Aorta (tissue), 5 donors: ENCODE measurements at regions not wholly inside any gene's neighbourhood (a gene's known extent, or its start where the extent isn't known, plus 50 kb on each side); places are given as distances from the start of the nearest gene placed in this dataset.

ENCODE experiments used
- ATAC-seq: fragments of 200-7000 bp; cut with Tn5 transposase; one replicate; pipeline ENCODE4 v1.9.1; 2022; ENCODE audit warnings: moderate library complexity; ENCODE audit not compliant: low FRiP score
- DNase-seq, 2 donors: peaks; one replicate each; pipeline ENCODE4 v3.0.0-alpha.2; 2020
- H3K27ac ChIP-seq, 2 donors: one replicate each; pipeline ENCODE4 v1.5.1; 2013; ENCODE audit warnings: low read length in 2 of 2, mild to moderate bottlenecking in 2 of 2, moderate library complexity in 2 of 2, control low read depth in 1 of 2, inconsistent platforms in 1 of 2, low read depth in 1 of 2
- H3K27me3 ChIP-seq, 2 donors: one replicate each; pipeline ENCODE4 v1.6.1; 2013; ENCODE audit warnings: control low read depth in 1 of 2, low read length in 1 of 2, mild to moderate bottlenecking in 1 of 2, moderate library complexity in 1 of 2; ENCODE audit not compliant: insufficient read depth in 2 of 2, control insufficient read depth in 1 of 2
- H3K36me3 ChIP-seq, 2 donors: one replicate each; pipeline ENCODE4 v1.6.1; 2013; ENCODE audit warnings: control low read depth in 1 of 2, low read length in 1 of 2, mild to moderate bottlenecking in 1 of 2; ENCODE audit not compliant: insufficient read depth in 2 of 2, control insufficient read depth in 1 of 2
- H3K4me1 ChIP-seq, 2 donors: one replicate each; pipeline ENCODE4 v1.6.1; 2013; ENCODE audit warnings: low read length in 2 of 2, control low read depth in 1 of 2, mild to moderate bottlenecking in 1 of 2, moderate library complexity in 1 of 2; ENCODE audit not compliant: insufficient read depth in 2 of 2, control insufficient read depth in 1 of 2
- H3K4me3 ChIP-seq, 2 donors: one replicate each; pipeline ENCODE4 v1.5.1; 2013; ENCODE audit warnings: low read length in 2 of 2, control low read depth in 1 of 2, mild to moderate bottlenecking in 1 of 2
- H3K9me3 ChIP-seq: one replicate; pipeline ENCODE4 v1.6.1; 2013; ENCODE audit warnings: mild to moderate bottlenecking, low read length; ENCODE audit not compliant: control insufficient read depth
- WGBS, 2 donors: extraction: QIAGEN DNeasy Blood & Tissue Kit; methylation state at CpG; one replicate each; pipeline ENCODE4 v1.1.7; 2013; 5-methylcytosine and 5-hydroxymethylcytosine counted together
- intact Hi-C, 2 donors: fragments of 100-400 bp; cut with DNase I; formaldehyde crosslinking; loops; one replicate each; pipeline versions ENCODE4 v1.14.2 to v1.15.0; 2022
- donor health status: healthy with polysubstance abuse.
- donor health status: Bipolar disorder and iron deficiency.
- donor health status: DM: no; HTN: no; CAD: no.
- donor health status: DM: no; HTN: no; CAD: no.
- donor health status: DM: yes; HTN: yes; CAD: no.

- ATAC-seq (no peak), DNase-seq (no peak)
- H3K36me3 ChIP-seq = no peaks in the 10 kb centered on the region
- no peak overlapping the region for H3K27ac ChIP-seq
- intact Hi-C loops = no loop called here
- H3K27me3 ChIP-seq = no peaks in the 10 kb centered on the region
- WGBS, 2 donors = 83 to 90% methylated on average over 10 of the region's 10 CpGs
- no peak overlapping the region for H3K4me3 ChIP-seq
- H3K9me3 ChIP-seq = no peaks in the 10 kb centered on the region
- no peaks in the 10 kb centered on the region for H3K4me1 ChIP-seq
These were observed 115.3 kb upstream of the C1QTNF9B start for GRCh38 chr13:24012648-24013047.

- ATAC-seq (no peak), DNase-seq (no peak)
- WGBS, 2 donors = 87 to 90% methylated on average over 6 of the region's 6 CpGs
- Histone ChIP-seq H3K27me3 (no peaks in the 10 kb centered on the region), H3K9me3 (no peaks in the 10 kb centered on the region), H3K4me3 (no peak overlapping the region), H3K27ac (no peak overlapping the region), H3K4me1 (no peaks in the 10 kb centered on the region), H3K36me3 (no peaks in the 10 kb centered on the region)
- intact Hi-C loops = no loop called here
These were observed 115.9 kb upstream of the C1QTNF9B start for GRCh38 chr13:24013189-24013588.

DNA sequence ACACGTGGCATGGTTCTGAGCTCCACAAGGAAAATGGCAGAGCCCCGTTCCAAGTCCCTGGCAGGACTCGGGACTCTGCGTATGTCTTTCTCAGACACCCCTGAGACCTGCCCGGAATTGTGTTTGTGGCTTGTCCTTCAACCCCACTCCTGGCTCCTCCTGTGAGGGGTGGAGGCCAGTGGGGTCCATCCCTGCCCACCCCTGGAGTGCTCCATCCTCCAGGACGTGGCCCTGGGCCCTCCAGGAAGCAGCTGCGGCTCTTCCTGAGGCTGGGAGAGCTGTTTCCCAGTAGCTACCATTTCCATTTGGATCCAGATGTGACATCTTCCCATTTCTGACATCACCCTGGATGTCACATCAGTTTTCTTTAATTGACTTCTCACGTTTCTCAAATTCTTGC, 118.7 kb upstream of the C1QTNF9B start:
- intact Hi-C loops = no loop called here
- H3K4me1 ChIP-seq = no peaks in the 10 kb centered on the region
- WGBS, 2 donors = 86 to 92% methylated on average over 8 of the region's 8 CpGs
- H3K9me3 ChIP-seq = no peaks in the 10 kb centered on the region
- DNase-seq (no peak), ATAC-seq (no peak)
- no peaks in the 10 kb centered on the region for H3K27me3 ChIP-seq
- H3K27ac ChIP-seq = no peak overlapping the region
- no peak overlapping the region for H3K4me3 ChIP-seq
- H3K36me3 ChIP-seq = no peaks in the 10 kb centered on the region

- intact Hi-C loops = no loop called here
- Histone ChIP-seq H3K36me3 (no peaks in the 10 kb centered on the region), H3K4me3 (no peak overlapping the region), H3K4me1 (no peaks in the 10 kb centered on the region), H3K27ac (no peak overlapping the region), H3K9me3 (no peaks in the 10 kb centered on the region), H3K27me3 (no peaks in the 10 kb centered on the region)
- DNase-seq (no peak), ATAC-seq (no peak)
These were observed 125.3 kb upstream of the C1QTNF9B start for GRCh38 chr13:24022568-24022967.

- Histone ChIP-seq H3K27ac (no peak overlapping the region), H3K9me3 (no peaks in the 10 kb centered on the region), H3K27me3 (no peaks in the 10 kb centered on the region), H3K36me3 (no peaks in the 10 kb centered on the region), H3K4me1 (no peaks in the 10 kb centered on the region), H3K4me3 (no peak overlapping the region)
- 91 to 96% methylated on average over 1 of the region's 1 CpG for WGBS, 2 donors
- DNase-seq = no peak
- intact Hi-C loops = no loop called here
- ATAC-seq = no peak
These were observed 125.8 kb upstream of the C1QTNF9B start for GRCh38 chr13:24023073-24023472.

DNA sequence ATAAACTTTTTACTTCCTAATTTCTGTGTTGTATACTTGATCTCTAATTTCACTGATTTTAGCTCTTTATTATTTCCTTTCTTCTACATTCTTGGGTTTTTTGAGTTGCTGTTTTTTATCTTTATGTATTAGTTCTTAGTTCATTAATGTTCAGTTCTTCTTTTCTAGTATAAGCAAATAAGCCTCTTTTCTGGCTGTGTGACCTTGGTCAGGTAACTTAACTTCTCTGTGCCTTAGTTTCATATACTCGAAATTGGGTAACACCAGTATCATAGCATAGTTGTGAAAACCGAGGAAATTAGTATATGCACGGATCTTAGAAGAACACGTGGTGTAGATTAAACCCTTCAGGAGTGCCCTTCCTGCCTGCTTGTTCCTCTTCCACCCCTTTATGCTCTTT, 130.2 kb upstream of the C1QTNF9B start:
- H3K4me1 ChIP-seq = peaks cover 0 to 3% of the 10 kb centered on the region in 2 donors
- ATAC-seq (no peak), DNase-seq (no peak)
- H3K27me3 ChIP-seq = no peaks in the 10 kb centered on the region
- no peaks in the 10 kb centered on the region for H3K36me3 ChIP-seq
- WGBS, 2 donors = 65 to 69% methylated on average over 4 of the region's 4 CpGs
- intact Hi-C loops = no loop called here
- no peaks in the 10 kb centered on the region for H3K9me3 ChIP-seq
- no peak overlapping the region for H3K4me3 ChIP-seq
- no peak overlapping the region for H3K27ac ChIP-seq

DNA sequence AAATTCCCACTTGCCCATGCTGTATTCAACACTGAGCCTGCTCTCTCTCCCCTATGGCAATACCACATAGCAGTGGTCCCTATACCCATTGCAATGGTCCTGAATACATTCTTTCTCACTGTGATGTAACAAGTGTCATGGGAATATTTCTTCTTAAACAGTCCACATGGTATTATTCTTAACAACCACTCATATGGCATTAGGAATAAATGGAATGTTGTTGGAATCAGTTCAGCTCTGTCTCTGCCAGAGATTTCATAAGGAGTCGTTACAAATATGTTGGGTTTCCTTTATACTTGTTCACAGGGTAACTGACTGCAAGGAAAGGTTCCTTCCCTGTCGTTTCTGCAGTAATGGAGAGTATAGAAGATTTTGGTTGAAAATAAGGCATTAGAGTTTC, 128.3 kb upstream of the SPATA13 start:
- no peaks in the 10 kb centered on the region for H3K36me3 ChIP-seq
- H3K4me1 ChIP-seq = peaks cover 5 to 7% of the 10 kb centered on the region in 2 donors
- H3K9me3 ChIP-seq = no peaks in the 10 kb centered on the region
- DNase-seq = no peak
- intact Hi-C loops = loop anchor here in 1 of 2 donors (5.0 kb wide), 1 partner anchor 240 kb away; no protein-coding TSS in a partner anchor
- ATAC-seq = peak; percentile 42
- 1 to 3% methylated on average over 2 of the region's 2 CpGs for WGBS, 2 donors
- H3K27me3 ChIP-seq = no peaks in the 10 kb centered on the region
- no peak overlapping the region for H3K4me3 ChIP-seq
- H3K27ac ChIP-seq = peak overlapping the region in 1 of 2 donors; percentile 65

- Histone ChIP-seq H3K4me3 (no peak overlapping the region), H3K27ac (peak overlapping the region in 1 of 2 donors; percentile 43), H3K27me3 (no peaks in the 10 kb centered on the region), H3K4me1 (peaks cover 5 to 7% of the 10 kb centered on the region in 2 donors), H3K9me3 (no peaks in the 10 kb centered on the region), H3K36me3 (no peaks in the 10 kb centered on the region)
- WGBS, 2 donors = 1 to 5% methylated on average over 2 of the region's 2 CpGs
- DNase-seq = no peak
- intact Hi-C loops = loop anchor here in 1 of 2 donors (5.0 kb wide), 1 partner anchor 240 kb away; no protein-coding TSS in a partner anchor
- peak; percentile 51 for ATAC-seq
These were observed 127.8 kb upstream of the SPATA13 start for GRCh38 chr13:24032674-24033073.

DNA sequence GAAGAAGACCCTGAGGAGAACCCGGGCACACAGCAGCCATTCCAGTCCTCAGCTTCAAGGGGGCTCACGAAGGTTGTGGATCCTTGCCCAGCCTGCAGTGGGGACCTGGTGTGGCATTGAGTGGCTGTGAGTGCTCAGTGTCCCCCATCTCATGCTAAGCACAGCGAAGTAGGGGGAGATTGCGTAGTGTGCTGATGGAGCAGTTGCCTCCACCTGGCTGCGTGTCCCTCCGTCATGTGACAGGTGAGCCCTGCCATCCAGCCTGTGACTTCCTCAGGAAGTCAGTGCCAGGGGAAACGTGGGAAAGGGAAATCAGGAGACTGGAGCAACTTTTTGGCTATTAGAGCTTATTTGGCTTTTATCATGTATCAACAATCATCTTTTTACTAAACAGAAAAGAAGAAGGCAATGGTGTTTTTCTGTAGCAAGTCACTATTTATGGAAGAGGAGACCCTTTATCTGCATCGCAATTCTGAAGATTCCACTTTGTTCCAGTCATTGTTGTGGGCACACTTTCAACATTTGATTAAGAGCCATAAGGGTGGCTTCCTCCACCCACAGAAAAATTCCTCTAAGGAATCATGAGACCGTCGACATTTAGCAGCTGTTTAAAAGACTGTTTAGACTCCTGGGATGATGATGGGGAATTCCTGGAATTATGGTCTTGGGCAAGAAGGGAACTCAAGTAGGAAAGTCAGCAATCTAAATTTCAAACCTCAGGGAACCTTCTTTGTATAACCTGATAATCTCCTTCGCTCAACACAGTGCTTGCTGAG, 126.8 kb upstream of the SPATA13 start:
- H3K9me3 ChIP-seq = no peaks in the 10 kb centered on the region
- no peaks in the 10 kb centered on the region for H3K36me3 ChIP-seq
- intact Hi-C loops = loop anchor here in 1 of 2 donors (5.0 kb wide), 1 partner anchor 239 kb away; no protein-coding TSS in a partner anchor
- ATAC-seq = no peak
- H3K27ac ChIP-seq = peak overlapping the region in 1 of 2 donors; percentile 81
- H3K4me3 ChIP-seq = no peak overlapping the region
- no peaks in the 10 kb centered on the region for H3K27me3 ChIP-seq
- H3K4me1 ChIP-seq = peaks cover 5 to 7% of the 10 kb centered on the region in 2 donors
- no peak for DNase-seq
- WGBS, 2 donors = 49 to 53% methylated on average over 11 of the region's 11 CpGs
